Muscle of leg (tissue), 3 donors: ENCODE measurements at regions not wholly inside any gene's neighbourhood (a gene's known extent, or its start where the extent isn't known, plus 50 kb on each side); places are given as distances from the start of the nearest gene placed in this dataset.
A peak's percentile ranks its signal among the peaks of the same experiment; 100 is the strongest.

Experiments used
- DNase-seq: peaks from one replicate; pipeline ENCODE4 v3.0.0; 2013
- H3K27ac ChIP-seq: one replicate; pipeline ENCODE4 v1.5.1; 2013; ENCODE audit warnings: mild to moderate bottlenecking, low read length, control low read depth
- H3K27me3 ChIP-seq: one replicate; pipeline ENCODE4 v1.6.1; 2013; ENCODE audit warnings: low read length; ENCODE audit not compliant: control insufficient read depth, insufficient read depth
- H3K36me3 ChIP-seq: one replicate; pipeline ENCODE4 v1.6.1; 2013; ENCODE audit warnings: low read length; ENCODE audit not compliant: control insufficient read depth, insufficient read depth
- H3K4me1 ChIP-seq: one replicate; pipeline ENCODE4 v1.6.1; 2013; ENCODE audit warnings: low read length; ENCODE audit not compliant: control insufficient read depth, insufficient read depth
- H3K4me3 ChIP-seq: one replicate; pipeline ENCODE4 v1.5.1; 2013; ENCODE audit warnings: low read length, control low read depth
- H3K9me3 ChIP-seq: replicated peaks from 2 replicates; pipeline ENCODE4 v1.6.1; 2013; ENCODE audit warnings: low read depth, low read length; ENCODE audit not compliant: control insufficient read depth
- WGBS: methylation state at CpG from one replicate; pipeline ENCODE4 v1.1.5; 2013; ENCODE audit warnings: missing lambda C conversion rate; ENCODE audit not compliant: insufficient coverage; 5-methylcytosine and 5-hydroxymethylcytosine counted together

- Histone ChIP-seq H3K4me1 (peaks cover 11% of the 10 kb centered on the region), H3K36me3 (no peaks in the 10 kb centered on the region), H3K27me3 (no peaks in the 10 kb centered on the region), H3K4me3 (no peak overlapping the region), H3K9me3 (no peaks in the 10 kb centered on the region), H3K27ac (no peak overlapping the region)
- 70% methylated on average over 2 of the region's 9 CpGs for WGBS
- no peak for DNase-seq
Observed at GRCh38 chr21:33974513-33975468, 59.2 kb upstream of the ATP5PO start.

GRCh38 chr21:33973268-33973667, 57.7 kb upstream of the ATP5PO start:
- H3K4me1 ChIP-seq: peaks cover 17% of the 10 kb centered on the region

GRCh38 chr21:33972539-33972938, 56.9 kb upstream of the ATP5PO start:
- WGBS: 64% methylated on average over 4 of the region's 5 CpGs
- Histone ChIP-seq H3K9me3 (no peaks in the 10 kb centered on the region), H3K36me3 (no peaks in the 10 kb centered on the region), H3K27me3 (no peaks in the 10 kb centered on the region), H3K4me1 (peaks cover 18% of the 10 kb centered on the region), H3K4me3 (no peak overlapping the region), H3K27ac (no peak overlapping the region)
- DNase-seq: no peak

More at GRCh38 chr21:33973268-33973667, 57.7 kb upstream of the ATP5PO start:
- Histone ChIP-seq H3K4me3 (no peak overlapping the region), H3K27me3 (no peaks in the 10 kb centered on the region), H3K9me3 (no peaks in the 10 kb centered on the region), H3K27ac (no peak overlapping the region), H3K36me3 (no peaks in the 10 kb centered on the region)
- no peak for DNase-seq
- 35% methylated on average over 4 of the region's 5 CpGs for WGBS

GRCh38 chr21:33971492-33972013, 55.9 kb upstream of the ATP5PO start:
- H3K27me3 ChIP-seq: no peaks in the 10 kb centered on the region
- H3K4me3 ChIP-seq: no peak overlapping the region
- H3K9me3 ChIP-seq: no peaks in the 10 kb centered on the region
- H3K4me1 ChIP-seq: peaks cover 18% of the 10 kb centered on the region
- H3K36me3 ChIP-seq: no peaks in the 10 kb centered on the region
- no peak for DNase-seq
- 24% methylated on average over 5 of the region's 7 CpGs for WGBS
- H3K27ac ChIP-seq: no peak overlapping the region

- Histone ChIP-seq H3K27me3 (no peaks in the 10 kb centered on the region), H3K27ac (no peak overlapping the region), H3K4me3 (no peak overlapping the region), H3K9me3 (no peaks in the 10 kb centered on the region), H3K36me3 (no peaks in the 10 kb centered on the region), H3K4me1 (peaks cover 8% of the 10 kb centered on the region)
- DNase-seq: no peak
- WGBS: no CpG with 5 or more reads among the region's 3 CpGs
Observed at GRCh38 chr21:33969581-33969980, 54.0 kb upstream of the ATP5PO start.

GRCh38 chr21:33968995-33969348, 53.4 kb upstream of the ATP5PO start:
- Histone ChIP-seq H3K4me1 (peaks cover 8% of the 10 kb centered on the region), H3K27ac (peak overlapping the region; percentile 29), H3K27me3 (no peaks in the 10 kb centered on the region), H3K36me3 (no peaks in the 10 kb centered on the region), H3K9me3 (no peaks in the 10 kb centered on the region), H3K4me3 (no peak overlapping the region)
- 30% methylated on average over 1 of the region's 4 CpGs for WGBS
- DNase-seq: peak; percentile 51

- Histone ChIP-seq H3K36me3 (no peaks in the 10 kb centered on the region), H3K27ac (peak overlapping the region; percentile 29), H3K4me3 (no peak overlapping the region), H3K9me3 (no peaks in the 10 kb centered on the region), H3K4me1 (peaks cover 8% of the 10 kb centered on the region), H3K27me3 (no peaks in the 10 kb centered on the region)
- no CpG with 5 or more reads among the region's 5 CpGs for WGBS
- no peak for DNase-seq
Observed at GRCh38 chr21:33968080-33968994, 52.7 kb upstream of the ATP5PO start.

- no peaks in the 10 kb centered on the region for H3K36me3 ChIP-seq
- H3K4me3 ChIP-seq: no peak overlapping the region
- no peak for DNase-seq
- WGBS: 53% methylated on average over 4 of the region's 5 CpGs
- H3K4me1 ChIP-seq: peaks cover 8% of the 10 kb centered on the region
- no peak overlapping the region for H3K27ac ChIP-seq
- no peaks in the 10 kb centered on the region for H3K9me3 ChIP-seq
- no peaks in the 10 kb centered on the region for H3K27me3 ChIP-seq
Observed at GRCh38 chr21:33967086-33967571, 51.5 kb upstream of the ATP5PO start.

GRCh38 chr21:33966324-33966949, 50.8 kb upstream of the ATP5PO start:
- 35% methylated on average over 2 of the region's 4 CpGs for WGBS
- DNase-seq: no peak

More at GRCh38 chr21:33966324-33966949, 50.8 kb upstream of the ATP5PO start:
- H3K36me3 ChIP-seq: no peaks in the 10 kb centered on the region
- H3K4me3 ChIP-seq: no peak overlapping the region
- no peaks in the 10 kb centered on the region for H3K27me3 ChIP-seq
- H3K27ac ChIP-seq: no peak overlapping the region
- H3K9me3 ChIP-seq: no peaks in the 10 kb centered on the region
- H3K4me1 ChIP-seq: peaks cover 8% of the 10 kb centered on the region
